ENCODE measurements at regions not wholly inside any gene's neighbourhood (a gene's known extent, or its start where the extent isn't known, plus 50 kb on each side); places are given as distances from the start of the nearest gene placed in this dataset.
A peak's percentile ranks its signal among the peaks of the same experiment; 100 is the strongest.

DNA sequence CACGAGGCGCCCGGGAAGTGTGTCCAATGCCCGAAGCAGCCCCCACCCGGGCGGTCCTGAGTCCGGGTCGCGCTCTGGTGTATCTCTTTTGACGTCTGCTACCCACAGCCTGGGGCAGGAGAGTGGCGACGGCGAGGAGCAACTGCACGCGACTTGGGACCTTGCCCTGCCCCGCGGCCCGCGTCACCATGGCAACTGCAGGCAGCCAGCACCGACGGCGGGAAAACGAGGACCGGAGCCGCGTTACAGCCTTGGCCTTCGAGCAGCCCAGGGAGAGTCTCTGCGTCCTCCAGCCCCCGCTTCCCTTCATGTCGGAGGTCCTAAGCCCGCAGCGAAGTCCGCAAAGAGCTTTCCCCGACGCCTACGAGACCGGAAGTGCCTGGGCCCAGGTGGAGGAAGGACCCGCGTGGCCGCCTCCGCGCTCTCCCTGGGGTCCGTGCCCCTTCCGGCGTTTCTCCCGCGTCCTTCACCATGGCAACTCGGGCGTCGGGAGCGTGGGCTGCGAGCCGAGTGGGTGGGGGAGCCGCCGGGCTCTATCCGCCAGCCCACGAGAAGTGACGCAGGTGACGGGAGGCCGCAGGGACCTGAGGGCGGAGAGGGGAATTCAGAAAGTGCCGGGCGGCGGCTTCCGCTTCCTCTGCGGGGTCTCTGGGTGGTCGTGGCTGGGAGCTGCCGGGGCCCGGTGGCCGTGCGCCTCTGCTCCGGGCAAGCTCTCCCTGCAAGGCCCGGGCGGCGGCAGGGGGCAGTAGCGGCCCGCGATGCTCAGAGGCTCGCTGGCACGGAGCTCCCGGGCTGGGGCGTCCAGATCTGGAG lies 88.6 kb upstream of the TGM3 start (continued):
- TF ChIP-seq, protein P1, sequence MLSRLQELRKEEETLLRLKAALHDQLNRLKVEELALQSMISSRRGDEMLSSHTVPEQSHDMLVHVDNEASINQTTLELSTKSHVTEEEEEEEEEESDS (CRISPR knock-in tag; IDR thresholded peaks at IDR 0.05; ENCODE audit: borderline replicate concordance), result no peak
- TF ChIP-seq, protein P2, sequence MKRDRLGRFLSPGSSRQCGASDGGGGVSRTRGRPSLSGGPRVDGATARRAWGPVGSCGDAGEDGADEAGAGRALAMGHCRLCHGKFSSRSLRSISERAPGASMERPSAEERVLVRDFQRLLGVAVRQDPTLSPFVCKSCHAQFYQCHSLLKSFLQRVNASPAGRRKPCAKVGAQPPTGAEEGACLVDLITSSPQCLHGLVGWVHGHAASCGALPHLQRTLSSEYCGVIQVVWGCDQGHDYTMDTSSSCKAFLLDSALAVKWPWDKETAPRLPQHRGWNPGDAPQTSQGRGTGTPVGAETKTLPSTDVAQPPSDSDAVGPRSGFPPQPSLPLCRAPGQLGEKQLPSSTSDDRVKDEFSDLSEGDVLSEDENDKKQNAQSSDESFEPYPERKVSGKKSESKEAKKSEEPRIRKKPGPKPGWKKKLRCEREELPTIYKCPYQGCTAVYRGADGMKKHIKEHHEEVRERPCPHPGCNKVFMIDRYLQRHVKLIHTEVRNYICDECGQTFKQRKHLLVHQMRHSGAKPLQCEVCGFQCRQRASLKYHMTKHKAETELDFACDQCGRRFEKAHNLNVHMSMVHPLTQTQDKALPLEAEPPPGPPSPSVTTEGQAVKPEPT (CRISPR knock-in tag; IDR thresholded peaks at IDR 0.05; ENCODE audit: low read depth), result peak; percentile 73; the same call in 1 of the 2 replicates
- TF ChIP-seq HNRNPK (IDR thresholded peaks at IDR 0.05; ENCODE audit: low read depth, low read length, poor library complexity, severe bottlenecking) (no peak), TAF1 (CRISPR knock-in tag; IDR thresholded peaks at IDR 0.05) (0 out of 2 replicates have a peak, but pooled peaks have one; percentile 34), ZNF776 (CRISPR knock-in tag; IDR thresholded peaks at IDR 0.05) (peak; percentile 61; the same call in 1 of the 2 replicates), NFYC (CRISPR knock-in tag; IDR thresholded peaks at IDR 0.05) (no peak), ZNF891 (CRISPR knock-in tag; IDR thresholded peaks at IDR 0.05) (peak; percentile 86; the same call in 1 of the 2 replicates), PAWR (CRISPR knock-in tag; IDR thresholded peaks at IDR 0.05; ENCODE audit: borderline replicate concordance) (peak; percentile 85; the same call in 1 of the 2 replicates), MEIS2 (CRISPR knock-in tag; IDR thresholded peaks at IDR 0.05) (peak; percentile 44; the same call in 1 of the 2 replicates), ZNF543 (CRISPR knock-in tag; IDR thresholded peaks at IDR 0.05) (peak; percentile 62; the same call in 1 of the 2 replicates), NR2F2 (IDR thresholded peaks at IDR 0.05; ENCODE audit: borderline replicate concordance, low read depth) (no peak), ZMAT3 (CRISPR knock-in tag; conservative IDR thresholded peaks at IDR 0.05) (no peak), BCL6 (CRISPR knock-in tag; IDR thresholded peaks at IDR 0.05) (peak; percentile 51), HMG20B (CRISPR knock-in tag; conservative IDR thresholded peaks at IDR 0.05) (no peak), JUND (CRISPR knock-in tag; IDR thresholded peaks at IDR 0.05) (0 out of 2 replicates have a peak, but pooled peaks have one; percentile 36), CREM (IDR thresholded peaks at IDR 0.05) (no peak), CREM (CRISPR knock-in tag; IDR thresholded peaks at IDR 0.05) (no peak)
- TF ChIP-seq, protein P3, sequence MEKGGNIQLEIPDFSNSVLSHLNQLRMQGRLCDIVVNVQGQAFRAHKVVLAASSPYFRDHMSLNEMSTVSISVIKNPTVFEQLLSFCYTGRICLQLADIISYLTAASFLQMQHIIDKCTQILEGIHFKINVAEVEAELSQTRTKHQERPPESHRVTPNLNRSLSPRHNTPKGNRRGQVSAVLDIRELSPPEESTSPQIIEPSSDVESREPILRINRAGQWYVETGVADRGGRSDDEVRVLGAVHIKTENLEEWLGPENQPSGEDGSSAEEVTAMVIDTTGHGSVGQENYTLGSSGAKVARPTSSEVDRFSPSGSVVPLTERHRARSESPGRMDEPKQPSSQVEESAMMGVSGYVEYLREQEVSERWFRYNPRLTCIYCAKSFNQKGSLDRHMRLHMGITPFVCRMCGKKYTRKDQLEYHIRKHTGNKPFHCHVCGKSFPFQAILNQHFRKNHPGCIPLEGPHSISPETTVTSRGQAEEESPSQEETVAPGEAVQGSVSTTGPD (CRISPR knock-in tag; IDR thresholded peaks at IDR 0.05), result no peak
- TF ChIP-seq, protein P4, sequence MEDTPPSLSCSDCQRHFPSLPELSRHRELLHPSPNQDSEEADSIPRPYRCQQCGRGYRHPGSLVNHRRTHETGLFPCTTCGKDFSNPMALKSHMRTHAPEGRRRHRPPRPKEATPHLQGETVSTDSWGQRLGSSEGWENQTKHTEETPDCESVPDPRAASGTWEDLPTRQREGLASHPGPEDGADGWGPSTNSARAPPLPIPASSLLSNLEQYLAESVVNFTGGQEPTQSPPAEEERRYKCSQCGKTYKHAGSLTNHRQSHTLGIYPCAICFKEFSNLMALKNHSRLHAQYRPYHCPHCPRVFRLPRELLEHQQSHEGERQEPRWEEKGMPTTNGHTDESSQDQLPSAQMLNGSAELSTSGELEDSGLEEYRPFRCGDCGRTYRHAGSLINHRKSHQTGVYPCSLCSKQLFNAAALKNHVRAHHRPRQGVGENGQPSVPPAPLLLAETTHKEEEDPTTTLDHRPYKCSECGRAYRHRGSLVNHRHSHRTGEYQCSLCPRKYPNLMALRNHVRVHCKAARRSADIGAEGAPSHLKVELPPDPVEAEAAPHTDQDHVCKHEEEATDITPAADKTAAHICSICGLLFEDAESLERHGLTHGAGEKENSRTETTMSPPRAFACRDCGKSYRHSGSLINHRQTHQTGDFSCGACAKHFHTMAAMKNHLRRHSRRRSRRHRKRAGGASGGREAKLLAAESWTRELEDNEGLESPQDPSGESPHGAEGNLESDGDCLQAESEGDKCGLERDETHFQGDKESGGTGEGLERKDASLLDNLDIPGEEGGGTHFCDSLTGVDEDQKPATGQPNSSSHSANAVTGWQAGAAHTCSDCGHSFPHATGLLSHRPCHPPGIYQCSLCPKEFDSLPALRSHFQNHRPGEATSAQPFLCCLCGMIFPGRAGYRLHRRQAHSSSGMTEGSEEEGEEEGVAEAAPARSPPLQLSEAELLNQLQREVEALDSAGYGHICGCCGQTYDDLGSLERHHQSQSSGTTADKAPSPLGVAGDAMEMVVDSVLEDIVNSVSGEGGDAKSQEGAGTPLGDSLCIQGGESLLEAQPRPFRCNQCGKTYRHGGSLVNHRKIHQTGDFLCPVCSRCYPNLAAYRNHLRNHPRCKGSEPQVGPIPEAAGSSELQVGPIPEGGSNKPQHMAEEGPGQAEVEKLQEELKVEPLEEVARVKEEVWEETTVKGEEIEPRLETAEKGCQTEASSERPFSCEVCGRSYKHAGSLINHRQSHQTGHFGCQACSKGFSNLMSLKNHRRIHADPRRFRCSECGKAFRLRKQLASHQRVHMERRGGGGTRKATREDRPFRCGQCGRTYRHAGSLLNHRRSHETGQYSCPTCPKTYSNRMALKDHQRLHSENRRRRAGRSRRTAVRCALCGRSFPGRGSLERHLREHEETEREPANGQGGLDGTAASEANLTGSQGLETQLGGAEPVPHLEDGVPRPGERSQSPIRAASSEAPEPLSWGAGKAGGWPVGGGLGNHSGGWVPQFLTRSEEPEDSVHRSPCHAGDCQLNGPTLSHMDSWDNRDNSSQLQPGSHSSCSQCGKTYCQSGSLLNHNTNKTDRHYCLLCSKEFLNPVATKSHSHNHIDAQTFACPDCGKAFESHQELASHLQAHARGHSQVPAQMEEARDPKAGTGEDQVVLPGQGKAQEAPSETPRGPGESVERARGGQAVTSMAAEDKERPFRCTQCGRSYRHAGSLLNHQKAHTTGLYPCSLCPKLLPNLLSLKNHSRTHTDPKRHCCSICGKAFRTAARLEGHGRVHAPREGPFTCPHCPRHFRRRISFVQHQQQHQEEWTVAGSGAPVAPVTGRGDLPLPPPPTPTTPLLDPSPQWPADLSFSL (CRISPR knock-in tag; IDR thresholded peaks at IDR 0.05), result 0 out of 2 replicates have a peak, but pooled peaks have one; percentile 32
- TF ChIP-seq, protein P5, sequence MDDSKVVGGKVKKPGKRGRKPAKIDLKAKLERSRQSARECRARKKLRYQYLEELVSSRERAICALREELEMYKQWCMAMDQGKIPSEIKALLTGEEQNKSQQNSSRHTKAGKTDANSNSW (CRISPR knock-in tag; IDR thresholded peaks at IDR 0.05; ENCODE audit: borderline replicate concordance), result no peak

All from HepG2 (cell line).